KMS-11 (cell line): ENCODE measurements at regions not wholly inside any gene's neighbourhood (a gene's known extent, or its start where the extent isn't known, plus 50 kb on each side); places are given as distances from the start of the nearest gene placed in this dataset.

ENCODE experiments used
- H2AFZ ChIP-seq: fragments of 200-600 bp; sonication (generic); 2 replicates; pipeline ENCODE4 v1.6.1; 2016; ENCODE audit warnings: antibody characterized with exemption, mixed run types, low read depth
- H3K27ac ChIP-seq: fragments of 200-600 bp; sonication (generic); 2 replicates; pipeline ENCODE4 v1.6.1; 2016; ENCODE audit warnings: mild to moderate bottlenecking, mixed run types
- H3K27me3 ChIP-seq: fragments of 200-600 bp; sonication (generic); 2 replicates; pipeline ENCODE4 v1.6.1; 2017; ENCODE audit warnings: mild to moderate bottlenecking, low read depth, mixed run types, moderate library complexity; ENCODE audit not compliant: insufficient read depth
- H3K36me3 ChIP-seq: fragments of 200-600 bp; sonication (generic); 2 replicates; pipeline ENCODE4 v1.6.1; 2017; ENCODE audit warnings: mild to moderate bottlenecking, mixed run types; ENCODE audit not compliant: insufficient read depth
- H3K4me1 ChIP-seq: fragments of 200-600 bp; sonication (generic); 2 replicates; pipeline ENCODE4 v1.6.1; 2016; ENCODE audit warnings: mild to moderate bottlenecking, low read depth, mixed run types; ENCODE audit not compliant: poor library complexity, severe bottlenecking
- H3K4me2 ChIP-seq: fragments of 200-600 bp; sonication (generic); 2 replicates; pipeline ENCODE4 v1.7.0; 2016; ENCODE audit warnings: mild to moderate bottlenecking, mixed run types
- H3K4me3 ChIP-seq: fragments of 200-600 bp; sonication (generic); IDR thresholded peaks from 2 replicates; pipeline ENCODE4 v1.6.1; 2017; ENCODE audit warnings: low read depth, low read length, mixed read lengths; ENCODE audit not compliant: insufficient read depth
- H3K79me2 ChIP-seq: fragments of 200-600 bp; sonication (generic); 2 replicates; pipeline ENCODE4 v1.6.1; 2016; ENCODE audit warnings: low read depth, mixed run types; ENCODE audit not compliant: insufficient read depth
- H3K9ac ChIP-seq: fragments of 200-600 bp; sonication (generic); 2 replicates; pipeline ENCODE4 v1.6.1; 2016; ENCODE audit warnings: mild to moderate bottlenecking, mixed run types
- H4K20me1 ChIP-seq: fragments of 200-600 bp; sonication (generic); 2 replicates; pipeline ENCODE4 v1.6.1; 2016; ENCODE audit warnings: mild to moderate bottlenecking, mixed run types; ENCODE audit not compliant: insufficient read depth
- CTCF ChIP-seq: fragments of 200-600 bp; sonication (generic); conservative IDR thresholded peaks from 2 replicates; pipeline ENCODE4 v1.6.1; 2017; ENCODE audit warnings: low read depth, mild to moderate bottlenecking, antibody characterized with exemption, low read length, moderate library complexity, mixed read lengths

GRCh38 chr2:61714210-61714609 is 139.7 kb downstream of the FAM161A start:
- Histone ChIP-seq H3K9ac (no peak overlapping the region), H2AFZ (no peak overlapping the region), H3K4me2 (no peak overlapping the region), H4K20me1 (no peaks in the 10 kb centered on the region), H3K27me3 (no peaks in the 10 kb centered on the region), H3K79me2 (no peaks in the 10 kb centered on the region), H3K27ac (no peak overlapping the region), H3K4me1 (no peaks in the 10 kb centered on the region), H3K36me3 (no peaks in the 10 kb centered on the region), H3K4me3 (no peak overlapping the region)
- no peak for TF ChIP-seq CTCF

DNA sequence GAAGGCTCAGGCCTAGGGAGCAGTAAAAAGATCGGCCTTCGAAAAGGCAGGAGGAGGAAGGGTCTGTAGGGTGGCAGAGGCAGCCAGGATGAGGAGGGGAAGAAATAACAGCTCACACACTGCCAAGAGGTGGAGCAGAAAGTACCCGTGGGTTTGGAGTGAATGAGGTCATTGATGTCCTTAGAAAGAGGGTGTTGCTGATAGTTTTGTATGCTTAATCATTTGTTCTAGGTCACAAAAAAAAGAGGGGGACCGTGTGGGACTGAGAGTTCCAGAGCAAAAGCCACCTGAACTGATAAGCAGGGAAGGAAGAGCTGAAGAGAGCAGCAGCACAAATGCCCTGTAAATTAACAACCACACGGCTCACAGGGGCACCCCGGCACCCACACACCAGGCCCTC is 140.4 kb downstream of the FAM161A start:
- Histone ChIP-seq H3K9ac (no peak overlapping the region), H3K4me3 (no peak overlapping the region), H3K27ac (no peak overlapping the region), H3K4me2 (no peak overlapping the region), H4K20me1 (no peaks in the 10 kb centered on the region), H3K79me2 (no peaks in the 10 kb centered on the region), H2AFZ (no peak overlapping the region), H3K4me1 (peaks cover under 1% of the 10 kb centered on the region), H3K27me3 (no peaks in the 10 kb centered on the region), H3K36me3 (no peaks in the 10 kb centered on the region)
- TF ChIP-seq CTCF, result no peak

GRCh38 chr2:61712060-61712459 is 141.8 kb downstream of the FAM161A start:
- no peaks in the 10 kb centered on the region for H3K79me2 ChIP-seq
- no peaks in the 10 kb centered on the region for H3K36me3 ChIP-seq
- H3K4me3 ChIP-seq, result no peak overlapping the region
- no peak overlapping the region for H3K27ac ChIP-seq
- no peak overlapping the region for H3K4me2 ChIP-seq
- H2AFZ ChIP-seq, result no peak overlapping the region
- peaks cover 13% of the 10 kb centered on the region for H3K4me1 ChIP-seq
- no peaks in the 10 kb centered on the region for H3K27me3 ChIP-seq
- H3K9ac ChIP-seq, result no peak overlapping the region
- no peak for TF ChIP-seq CTCF
- H4K20me1 ChIP-seq, result no peaks in the 10 kb centered on the region

DNA sequence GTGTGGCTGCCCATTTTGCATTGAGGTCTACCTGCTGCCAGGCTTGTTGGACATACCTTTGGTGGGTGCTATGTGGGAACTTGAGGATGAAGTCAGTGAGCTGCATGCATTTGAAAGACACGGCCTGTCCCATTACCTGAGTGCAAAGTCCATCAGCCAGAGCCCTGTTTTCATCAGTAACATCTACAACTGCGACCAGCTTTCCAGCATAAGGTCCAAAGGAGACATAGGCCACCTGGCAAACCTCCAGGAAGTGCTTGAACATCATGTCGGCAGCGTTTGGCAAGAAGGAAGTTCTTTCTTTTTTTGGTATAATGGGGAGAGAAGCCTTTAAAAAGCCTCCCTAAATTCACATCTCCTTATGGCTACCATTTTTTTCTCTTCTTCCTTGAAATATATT is 143.1 kb downstream of the FAM161A start:
- Histone ChIP-seq H3K79me2 (no peaks in the 10 kb centered on the region), H4K20me1 (no peaks in the 10 kb centered on the region), H2AFZ (no peak overlapping the region), H3K4me1 (peaks cover 13% of the 10 kb centered on the region), H3K27me3 (no peaks in the 10 kb centered on the region), H3K9ac (no peak overlapping the region), H3K4me2 (no peak overlapping the region), H3K27ac (no peak overlapping the region), H3K4me3 (no peak overlapping the region), H3K36me3 (no peaks in the 10 kb centered on the region)
- no peak for TF ChIP-seq CTCF
